ENCODE measurements at regions not wholly inside any gene's neighbourhood (a gene's known extent, or its start where the extent isn't known, plus 50 kb on each side); places are given as distances from the start of the nearest gene placed in this dataset.

GRCh38 chr4:171521726-171522125 lies 291.5 kb upstream of the GALNTL6 start:
- Histone ChIP-seq H3K27ac (ENCODE audit: low read depth, low read length) (no peak overlapping the region), H4K20me1 (ENCODE audit: insufficient read depth, low read length) (no peaks in the 10 kb centered on the region), H3K9me3 (ENCODE audit: low read depth, low read length) (peaks cover 2% of the 10 kb centered on the region), H3K4me2 (ENCODE audit: insufficient read depth, low read length) (no peak overlapping the region), H3K36me3 (ENCODE audit: insufficient read depth, low read length) (no peaks in the 10 kb centered on the region), H3K27me3 (ENCODE audit: insufficient read depth, low read length) (no peaks in the 10 kb centered on the region), H3K79me2 (ENCODE audit: insufficient read depth, low read length) (no peaks in the 10 kb centered on the region), H3K4me1 (ENCODE audit: insufficient read depth, low read length) (no peaks in the 10 kb centered on the region), H2AFZ (ENCODE audit: low read length) (no peak overlapping the region), H3K4me3 (ENCODE audit: insufficient read depth, low read length) (no peak overlapping the region)
- DNase-seq (ENCODE audit: insufficient read length, low spot score, missing footprints): no peak
- no peak for TF ChIP-seq CTCF (IDR thresholded peaks at IDR 0.05; ENCODE audit: extremely low read depth, low read depth, low read length)

GRCh38 chr4:171519457-171519856 lies 293.7 kb upstream of the GALNTL6 start:
- no peak for DNase-seq (ENCODE audit: insufficient read length, low spot score, missing footprints)
- no peak for TF ChIP-seq CTCF (IDR thresholded peaks at IDR 0.05; ENCODE audit: extremely low read depth, low read depth, low read length)
- H3K27ac ChIP-seq (ENCODE audit: low read depth, low read length): no peak overlapping the region
- no peak overlapping the region for H3K4me2 ChIP-seq (ENCODE audit: insufficient read depth, low read length)
- H3K79me2 ChIP-seq (ENCODE audit: insufficient read depth, low read length): no peaks in the 10 kb centered on the region
- no peaks in the 10 kb centered on the region for H4K20me1 ChIP-seq (ENCODE audit: insufficient read depth, low read length)
- H2AFZ ChIP-seq (ENCODE audit: low read length): no peak overlapping the region
- no peaks in the 10 kb centered on the region for H3K27me3 ChIP-seq (ENCODE audit: insufficient read depth, low read length)
- no peaks in the 10 kb centered on the region for H3K36me3 ChIP-seq (ENCODE audit: insufficient read depth, low read length)
- no peaks in the 10 kb centered on the region for H3K4me1 ChIP-seq (ENCODE audit: insufficient read depth, low read length)
- H3K4me3 ChIP-seq (ENCODE audit: insufficient read depth, low read length): no peak overlapping the region
- H3K9me3 ChIP-seq (ENCODE audit: low read depth, low read length): peaks cover 2% of the 10 kb centered on the region

GRCh38 chr4:171517883-171518282 lies 295.3 kb upstream of the GALNTL6 start:
- Histone ChIP-seq H2AFZ (ENCODE audit: low read length) (no peak overlapping the region), H3K27me3 (ENCODE audit: insufficient read depth, low read length) (no peaks in the 10 kb centered on the region), H3K4me1 (ENCODE audit: insufficient read depth, low read length) (no peaks in the 10 kb centered on the region), H3K4me3 (ENCODE audit: insufficient read depth, low read length) (no peak overlapping the region), H3K36me3 (ENCODE audit: insufficient read depth, low read length) (no peaks in the 10 kb centered on the region), H3K9me3 (ENCODE audit: low read depth, low read length) (peaks cover 2% of the 10 kb centered on the region), H4K20me1 (ENCODE audit: insufficient read depth, low read length) (no peaks in the 10 kb centered on the region), H3K27ac (ENCODE audit: low read depth, low read length) (no peak overlapping the region), H3K4me2 (ENCODE audit: insufficient read depth, low read length) (no peak overlapping the region), H3K79me2 (ENCODE audit: insufficient read depth, low read length) (no peaks in the 10 kb centered on the region)
- TF ChIP-seq CTCF (IDR thresholded peaks at IDR 0.05; ENCODE audit: extremely low read depth, low read depth, low read length): no peak
- no peak for DNase-seq (ENCODE audit: insufficient read length, low spot score, missing footprints)

- TF ChIP-seq CTCF (IDR thresholded peaks at IDR 0.05; ENCODE audit: extremely low read depth, low read depth, low read length): no peak
- Histone ChIP-seq H3K9me3 (ENCODE audit: low read depth, low read length) (peaks cover 2% of the 10 kb centered on the region), H3K4me3 (ENCODE audit: insufficient read depth, low read length) (no peak overlapping the region), H2AFZ (ENCODE audit: low read length) (no peak overlapping the region), H3K27me3 (ENCODE audit: insufficient read depth, low read length) (no peaks in the 10 kb centered on the region), H3K27ac (ENCODE audit: low read depth, low read length) (no peak overlapping the region), H4K20me1 (ENCODE audit: insufficient read depth, low read length) (no peaks in the 10 kb centered on the region), H3K4me1 (ENCODE audit: insufficient read depth, low read length) (no peaks in the 10 kb centered on the region), H3K36me3 (ENCODE audit: insufficient read depth, low read length) (no peaks in the 10 kb centered on the region), H3K79me2 (ENCODE audit: insufficient read depth, low read length) (no peaks in the 10 kb centered on the region), H3K4me2 (ENCODE audit: insufficient read depth, low read length) (no peak overlapping the region)
- DNase-seq (ENCODE audit: insufficient read length, low spot score, missing footprints): no peak
Measured at GRCh38 chr4:171516694-171517093, 296.5 kb upstream of the GALNTL6 start.

Data from osteoblast (primary cell).